ENCODE measurements at regions not wholly inside any gene's neighbourhood (a gene's known extent, or its start where the extent isn't known, plus 50 kb on each side); places are given as distances from the start of the nearest gene placed in this dataset.
"Not testable (repeated sequence)": the region's sequence is repeated elsewhere in the genome, so short reads cannot be mapped to it uniquely, and the experiment has no call there.

GRCh38 chr18:65671621-65672415, 79.0 kb upstream of the CDH7 start:
- no peak for DNase-seq

DNA sequence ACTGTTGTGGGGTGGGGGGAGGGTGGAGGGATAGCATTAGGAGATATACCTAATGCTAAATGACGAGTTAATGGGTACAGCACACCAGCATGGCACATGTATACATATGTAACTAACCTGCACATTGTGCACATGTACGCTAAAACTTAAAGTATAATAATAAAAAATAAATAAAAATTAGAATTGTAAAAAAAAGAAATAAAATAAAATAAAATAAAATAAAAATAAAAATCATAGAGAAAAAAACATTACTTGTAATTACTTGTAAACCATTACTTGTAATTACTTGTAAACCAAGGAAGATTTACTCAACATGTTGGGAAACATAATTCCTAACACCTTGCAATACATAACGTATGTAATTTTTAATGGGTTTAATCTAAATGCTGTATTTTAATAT, 80.7 kb upstream of the CDH7 start:
- DNase-seq: not testable (repeated sequence)

GRCh38 chr18:65661391-65661790, 89.4 kb upstream of the CDH7 start:
- no peak for DNase-seq

GRCh38 chr18:65659912-65660311, 90.9 kb upstream of the CDH7 start:
- no peak for DNase-seq

DNA sequence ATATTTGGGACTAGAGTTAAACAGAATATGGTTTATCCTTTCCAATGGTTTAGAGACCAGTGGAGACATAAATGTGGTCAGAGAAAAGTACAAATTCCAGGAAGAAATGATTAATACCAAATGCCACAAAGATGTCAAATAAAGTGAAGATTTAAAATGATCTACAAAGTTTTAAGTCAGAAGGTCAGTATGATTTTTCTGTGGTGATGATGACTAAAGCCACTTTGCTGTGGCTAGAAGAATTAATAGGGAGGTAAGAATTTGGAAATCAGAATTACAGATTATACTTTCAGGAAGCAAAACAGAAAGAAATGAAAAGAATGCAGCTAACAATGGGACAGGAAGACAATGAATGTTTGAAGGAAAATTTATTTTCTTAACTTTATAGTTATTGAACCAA, 91.5 kb upstream of the CDH7 start:
- DNase-seq: no peak

- no peak for DNase-seq
These were observed 99.6 kb upstream of the CDH7 start for GRCh38 chr18:65651192-65651591.

DNA sequence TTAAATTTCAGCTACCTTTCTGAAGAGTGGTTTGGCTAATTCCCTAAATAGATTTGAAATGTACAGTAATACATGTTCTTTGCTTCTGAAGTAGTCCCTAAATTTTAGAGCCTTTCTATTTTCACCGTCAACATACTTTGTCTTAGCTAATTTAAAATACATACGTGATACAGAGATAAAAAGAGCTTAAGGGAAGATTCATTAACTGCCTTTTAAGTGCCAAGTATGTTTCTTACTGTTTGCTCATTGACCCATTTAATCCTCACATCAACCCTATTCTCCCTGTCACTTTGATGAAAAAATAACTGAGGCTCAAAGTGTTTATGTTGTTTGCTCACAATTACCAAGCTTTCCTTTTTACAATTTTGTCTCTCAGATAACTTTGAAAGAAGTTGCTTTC, 118.6 kb upstream of the CDH7 start:
- DNase-seq: no peak

- DNase-seq: no peak
These were observed 119.0 kb upstream of the CDH7 start for GRCh38 chr18:65631766-65632165.

- DNase-seq: no peak
These were observed 122.4 kb upstream of the CDH7 start for GRCh38 chr18:65628390-65628789.

GRCh38 chr18:65623676-65624075, 127.1 kb upstream of the CDH7 start:
- DNase-seq: no peak

- DNase-seq: no peak
These were observed 128.4 kb upstream of the CDH7 start for GRCh38 chr18:65622436-65622835.

GRCh38 chr18:65620076-65620696, 130.6 kb upstream of the CDH7 start:
- no peak for DNase-seq

GRCh38 chr18:65610939-65611338, 139.9 kb upstream of the CDH7 start:
- no peak for DNase-seq

DNA sequence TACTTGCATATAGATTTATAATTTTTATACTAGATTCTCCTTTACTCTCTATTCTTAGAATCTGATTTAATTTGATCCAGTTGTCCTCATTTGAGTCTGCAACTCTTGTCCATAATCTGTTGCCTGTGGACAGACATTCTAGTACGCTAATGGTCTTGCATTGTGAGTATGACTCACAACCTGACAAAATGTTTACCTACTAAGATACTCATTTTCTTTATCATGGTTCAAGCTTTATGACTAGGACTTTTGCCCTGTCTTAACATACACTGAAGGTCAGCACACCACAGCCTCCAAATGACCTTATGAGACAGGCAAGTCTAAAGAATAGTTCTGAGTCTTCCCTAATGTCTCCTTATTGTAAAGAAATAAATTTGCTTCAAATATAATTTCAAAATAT, 142.3 kb upstream of the CDH7 start:
- DNase-seq: no peak

DNA sequence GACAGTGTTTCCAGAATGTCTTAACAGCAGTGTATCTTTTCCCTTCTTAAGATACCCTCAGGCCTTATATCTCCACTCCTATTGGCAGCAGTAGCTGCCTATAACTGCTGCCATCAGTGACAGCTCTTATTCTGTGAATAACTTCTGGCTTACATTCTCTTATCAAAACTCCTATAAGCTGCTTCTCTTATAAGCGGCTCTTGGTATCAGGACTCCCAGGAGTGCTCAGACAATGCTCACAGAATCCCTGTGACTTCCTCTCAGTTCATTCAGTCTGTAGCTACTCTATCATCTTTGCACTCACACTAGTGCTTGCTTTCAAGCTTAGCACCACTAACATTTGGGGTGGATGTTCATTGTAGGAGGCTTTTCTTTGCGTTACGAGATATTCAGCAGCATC, 143.7 kb upstream of the CDH7 start:
- no peak for DNase-seq

GRCh38 chr18:65606551-65607130, 144.2 kb upstream of the CDH7 start:
- no peak for DNase-seq

DNA sequence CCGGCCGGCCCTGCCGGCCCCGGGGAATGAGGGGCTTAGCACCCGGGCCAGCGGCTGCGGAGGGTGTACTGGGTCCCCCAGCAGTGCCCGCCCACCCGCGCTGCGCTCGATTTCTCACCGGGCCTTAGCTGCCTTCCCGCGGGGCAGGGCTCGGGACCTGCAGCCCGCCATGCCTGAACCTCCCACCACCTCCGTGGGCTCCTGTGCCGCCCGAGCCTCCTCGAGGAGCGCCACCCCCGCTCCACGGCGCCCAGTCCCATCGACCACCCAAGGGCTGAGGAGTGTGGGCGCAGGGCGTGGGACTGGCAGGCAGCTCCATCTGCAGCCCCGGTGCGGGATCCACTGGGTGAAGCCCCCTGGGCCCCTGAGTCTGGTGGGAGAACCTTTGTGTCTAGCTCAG, 145.5 kb upstream of the CDH7 start:
- DNase-seq: not testable (repeated sequence)

GRCh38 chr18:65601775-65602174, 149.0 kb upstream of the CDH7 start:
- no peak for DNase-seq

DNA sequence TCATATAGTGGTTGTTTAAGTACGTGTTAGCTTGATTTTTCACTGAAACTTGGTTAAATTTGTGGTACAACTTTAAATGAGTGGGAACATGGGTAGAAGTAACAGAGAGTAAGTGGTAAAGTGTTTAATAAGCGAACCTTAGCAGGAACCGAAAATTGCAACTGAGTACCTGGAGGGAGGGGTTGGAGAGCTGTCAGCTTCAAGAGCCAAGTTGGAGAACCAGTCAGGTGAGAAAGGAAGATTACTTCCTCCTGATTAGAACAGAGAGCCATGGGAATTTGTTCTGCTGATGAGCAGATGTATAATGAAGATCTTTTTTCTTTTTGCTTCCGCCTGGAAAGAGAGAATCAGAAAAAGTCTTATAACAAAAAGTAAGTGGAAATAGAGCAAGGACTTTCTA, 158.4 kb upstream of the CDH7 start:
- peak; percentile 31 for DNase-seq

- no peak for DNase-seq
These were observed 163.3 kb upstream of the CDH7 start for GRCh38 chr18:65587491-65587890.

DNA sequence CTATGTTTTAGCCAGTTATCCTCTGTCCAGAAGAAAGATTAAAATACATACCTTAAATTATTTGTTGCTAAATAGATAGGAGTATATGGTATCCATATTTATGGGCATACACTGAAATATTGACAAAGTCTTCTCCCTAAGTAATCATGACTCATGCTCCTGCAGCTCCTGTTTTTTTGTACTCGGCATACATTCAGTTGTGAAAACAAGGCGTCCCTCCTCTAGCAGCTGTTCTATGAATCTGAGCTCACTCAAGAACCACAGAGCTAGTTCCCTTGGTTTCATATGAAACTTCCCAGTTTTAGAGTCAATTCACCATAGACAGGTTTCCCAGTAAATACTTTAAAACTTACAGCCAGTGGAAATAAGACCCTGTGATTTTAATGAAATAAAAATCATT, 168.7 kb upstream of the CDH7 start:
- not testable (repeated sequence) for DNase-seq

- DNase-seq: no peak
These were observed 181.9 kb upstream of the CDH7 start for GRCh38 chr18:65568866-65569265.

GRCh38 chr18:65567372-65567771, 183.4 kb upstream of the CDH7 start:
- DNase-seq: peak; percentile 31

DNA sequence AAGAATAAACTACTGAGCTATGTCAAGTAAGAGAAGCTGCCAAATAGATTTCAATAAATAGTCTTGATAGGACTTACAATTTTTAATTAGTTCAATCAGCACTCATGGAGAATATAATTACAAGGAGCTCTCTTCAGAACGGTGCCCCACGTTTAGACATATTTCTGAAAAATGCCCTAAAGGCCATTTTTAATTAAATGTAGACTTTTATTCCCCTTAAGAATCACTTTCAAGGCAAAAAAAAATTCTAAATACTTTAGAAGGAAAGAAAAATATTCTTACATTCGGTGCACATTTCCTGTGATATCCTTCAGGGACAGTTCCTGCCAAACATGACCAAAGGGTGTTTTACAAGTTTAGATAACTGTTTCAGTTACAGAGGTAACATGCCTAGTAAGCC, 202.5 kb upstream of the CDH7 start:
- no peak for DNase-seq
